Posterior vena cava (tissue), 2 donors: ENCODE measurements at regions not wholly inside any gene's neighbourhood (a gene's known extent, or its start where the extent isn't known, plus 50 kb on each side); places are given as distances from the start of the nearest gene placed in this dataset.
"Not testable (repeated sequence)": the region's sequence is repeated elsewhere in the genome, so short reads cannot be mapped to it uniquely, and the experiment has no call there.

Experiments used
- DNase-seq: peaks from one replicate; pipeline ENCODE4 v3.0.0-alpha.2; 2020; ENCODE audit warnings: low spot score
- intact Hi-C, 2 donors: fragments of 100-400 bp; cut with DNase I; formaldehyde crosslinking; loops; one replicate each; pipeline versions ENCODE4 v1.14.1 to v1.14.2; 2022 to 2023
- donor health status: DM: yes; HTN: yes; CAD: no.
- donor health status: DM: yes; HTN: yes; CAD: no.

- no peak for DNase-seq
- intact Hi-C loops = no loop called here
Measured at GRCh38 chr2:234410526-234410925, 86.4 kb downstream of the ARL4C start.

GRCh38 chr2:234409590-234409989 is 87.3 kb downstream of the ARL4C start:
- intact Hi-C loops = no loop called here
- no peak for DNase-seq

- intact Hi-C loops = no loop called here
- no peak for DNase-seq
Measured at GRCh38 chr2:234406085-234406484, 90.8 kb downstream of the ARL4C start.

DNA sequence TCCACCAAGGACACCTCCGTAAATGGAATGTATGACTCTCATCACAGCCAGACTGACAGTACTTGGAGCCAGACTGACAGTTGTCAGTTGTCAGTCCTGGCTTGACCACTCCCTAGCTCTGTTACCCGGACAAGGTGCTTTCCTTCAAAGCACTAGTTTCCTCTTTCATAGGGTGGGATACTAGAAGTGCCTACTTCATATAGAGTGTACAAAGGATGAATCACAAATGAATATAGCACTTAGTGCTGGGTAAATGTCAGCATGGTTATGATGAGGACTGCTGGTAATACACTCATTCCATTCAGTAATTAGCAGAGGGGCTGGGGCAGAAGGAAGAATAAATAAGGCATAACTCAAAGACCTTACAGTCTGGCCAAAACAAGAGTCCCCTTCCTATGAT is 91.4 kb downstream of the ARL4C start:
- no peak for DNase-seq
- intact Hi-C loops = no loop called here

- intact Hi-C loops = no loop called here
- no peak for DNase-seq
Measured at GRCh38 chr2:234404957-234405356, 91.9 kb downstream of the ARL4C start.

- no peak for DNase-seq
- intact Hi-C loops = no loop called here
Measured at GRCh38 chr2:234403751-234404150, 93.1 kb downstream of the ARL4C start.

DNA sequence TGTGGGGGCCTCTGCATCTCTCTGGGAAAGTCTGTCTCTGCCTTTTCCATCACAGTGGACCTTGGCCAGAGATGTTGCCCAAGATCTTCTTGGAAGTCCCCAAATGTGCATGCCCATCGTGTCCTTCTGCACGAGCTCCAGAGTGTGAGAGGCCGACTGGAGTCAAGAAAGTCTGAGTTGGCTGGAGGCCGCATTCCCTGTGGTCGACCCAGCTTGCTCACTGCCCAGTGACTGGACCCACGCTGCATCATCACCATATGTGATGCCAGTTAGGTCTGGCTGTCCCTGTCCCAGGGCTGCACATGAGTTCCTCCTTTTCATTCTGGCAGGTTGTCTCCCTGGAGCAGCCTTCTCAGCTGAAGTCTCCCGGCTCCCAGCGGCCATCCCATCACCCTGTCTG is 93.8 kb downstream of the ARL4C start:
- intact Hi-C loops = no loop called here
- no peak for DNase-seq

DNA sequence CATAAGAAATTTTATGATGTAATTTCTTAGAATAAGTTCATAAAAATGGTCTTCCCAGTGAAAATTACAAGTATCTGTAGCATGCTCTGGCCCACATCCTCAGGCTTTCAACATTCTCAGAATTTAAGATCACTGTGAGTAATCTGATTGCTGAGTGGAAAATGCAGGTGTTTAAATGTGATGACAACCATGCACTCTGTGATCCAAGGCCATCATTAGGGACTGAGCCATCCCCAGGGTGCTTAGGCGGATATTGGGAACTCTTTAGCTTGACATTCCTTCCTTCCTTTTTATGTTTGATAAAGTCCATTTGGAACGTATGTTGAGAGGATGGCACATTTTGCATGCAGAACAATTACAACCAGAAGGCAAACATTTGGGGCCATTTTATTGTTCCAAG is 95.5 kb downstream of the ARL4C start:
- intact Hi-C loops = no loop called here
- DNase-seq = no peak

- intact Hi-C loops = no loop called here
Measured at GRCh38 chr2:234399451-234400246, 97.2 kb downstream of the ARL4C start.

DNA sequence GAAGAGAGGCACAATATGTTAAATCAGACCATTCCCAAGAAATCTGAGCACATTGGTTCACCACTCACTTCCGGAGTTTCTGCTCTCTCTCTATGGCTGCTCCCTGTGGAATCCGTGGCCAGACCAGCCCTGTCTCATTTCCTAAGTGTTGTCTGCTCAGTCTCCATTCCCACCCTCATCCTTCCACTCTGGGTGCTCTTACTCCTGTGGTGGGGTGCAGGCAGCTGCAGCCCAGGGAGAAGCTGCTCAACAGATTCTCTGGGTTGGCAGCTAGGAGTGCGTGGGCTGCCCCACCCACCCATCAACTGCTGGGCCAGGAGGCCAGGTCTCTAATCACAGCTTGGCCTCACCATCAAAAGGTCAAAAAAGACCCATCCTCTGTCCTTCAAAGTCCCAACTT is 98.3 kb downstream of the ARL4C start:
- intact Hi-C loops = no loop called here
- DNase-seq = no peak

More at GRCh38 chr2:234399451-234400246, 97.2 kb downstream of the ARL4C start:
- DNase-seq = no peak

- DNase-seq = no peak
- intact Hi-C loops = no loop called here
Measured at GRCh38 chr2:234395891-234396420, 100.9 kb downstream of the ARL4C start.

DNA sequence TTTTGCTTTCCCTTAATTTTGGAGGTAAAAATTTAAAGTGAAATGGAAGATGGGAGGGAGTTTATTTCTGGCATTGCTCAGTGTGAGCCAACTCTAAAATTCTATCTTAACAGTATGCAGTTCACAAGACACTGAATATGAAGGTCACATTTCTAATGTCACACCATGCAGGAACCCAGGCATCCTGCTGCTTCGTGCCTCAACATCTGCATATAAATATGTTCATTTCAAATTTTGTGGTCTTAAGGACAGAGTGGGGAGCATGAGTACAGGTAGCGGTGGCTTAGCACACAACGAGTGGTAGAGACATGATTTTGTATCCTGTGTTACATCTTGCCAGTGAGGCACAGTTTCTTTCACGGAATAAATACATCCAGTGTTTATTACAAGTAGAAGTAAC is 102.4 kb downstream of the ARL4C start:
- intact Hi-C loops = no loop called here
- no peak for DNase-seq

DNA sequence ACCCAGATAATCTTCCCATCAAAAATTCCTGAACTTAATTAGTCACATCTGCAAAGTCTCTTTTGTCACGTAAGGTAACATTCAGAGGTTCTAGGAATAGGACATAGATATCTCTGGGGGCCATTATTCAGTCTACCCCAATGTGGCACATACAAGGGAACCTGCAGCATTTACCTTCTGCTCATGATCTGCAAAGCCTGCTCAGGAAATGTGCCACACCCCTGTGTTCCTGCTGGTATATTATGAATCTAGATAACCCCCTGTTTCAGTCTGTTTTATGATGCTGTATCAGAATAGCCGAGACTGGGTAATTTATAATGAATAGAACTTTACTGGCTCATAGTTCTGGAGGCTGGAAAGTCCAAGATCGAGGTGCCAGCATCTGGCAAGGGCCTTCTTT is 103.5 kb downstream of the ARL4C start:
- intact Hi-C loops = no loop called here
- DNase-seq = no peak

DNA sequence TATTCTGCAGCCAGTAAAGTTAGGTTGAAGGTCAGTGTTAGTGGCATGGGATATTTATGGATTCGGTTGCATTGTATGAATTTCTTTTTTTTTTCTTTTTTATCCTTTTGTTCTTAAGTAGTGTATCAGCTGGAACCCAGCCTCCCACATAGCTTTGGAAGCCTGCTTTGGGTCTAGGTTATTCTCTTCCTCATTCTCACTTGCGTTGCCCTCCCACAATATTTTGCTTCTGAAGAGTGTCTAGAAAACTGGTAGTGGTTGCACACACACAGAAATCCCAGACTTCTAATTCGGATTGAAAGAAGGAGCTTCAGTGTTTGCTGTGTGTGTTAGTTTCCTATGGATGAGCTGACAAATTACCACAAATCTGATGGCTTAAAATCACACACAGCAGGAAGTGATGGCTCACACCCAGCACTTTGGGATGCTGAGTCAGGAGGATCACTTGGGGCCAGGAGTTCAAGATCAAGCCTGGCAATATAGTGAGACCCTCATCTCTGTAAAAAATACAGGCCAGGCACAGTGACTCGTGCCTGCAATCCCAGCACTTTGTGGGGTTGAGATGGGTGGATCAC is 104.8 kb downstream of the ARL4C start:
- intact Hi-C loops = no loop called here
- no peak for DNase-seq

- DNase-seq = no peak
- intact Hi-C loops = no loop called here
Measured at GRCh38 chr2:234391625-234392024, 105.3 kb downstream of the ARL4C start.

- DNase-seq, intact Hi-C loops: not testable (repeated sequence)
Measured at GRCh38 chr2:234389661-234390060, 107.2 kb downstream of the ARL4C start.

DNA sequence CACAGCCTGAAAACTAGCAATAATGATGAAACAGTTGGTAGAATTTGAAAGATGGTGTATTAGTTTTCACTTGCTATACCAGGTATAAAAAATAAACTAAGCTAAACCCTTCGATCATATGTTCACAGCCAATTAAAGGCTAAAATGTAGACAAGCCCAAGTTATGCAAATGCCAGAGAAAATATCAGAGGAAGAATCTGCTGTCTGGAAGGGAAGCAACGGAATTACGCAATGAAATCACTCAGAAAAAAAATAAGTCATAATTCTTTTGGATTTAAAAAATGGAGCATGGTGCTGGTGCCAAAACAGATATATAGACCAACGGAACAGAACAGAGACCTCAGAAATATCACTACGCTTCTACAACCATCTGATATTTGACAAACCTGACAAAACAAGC is 108.3 kb downstream of the ARL4C start:
- intact Hi-C loops = no loop called here
- DNase-seq = no peak

DNA sequence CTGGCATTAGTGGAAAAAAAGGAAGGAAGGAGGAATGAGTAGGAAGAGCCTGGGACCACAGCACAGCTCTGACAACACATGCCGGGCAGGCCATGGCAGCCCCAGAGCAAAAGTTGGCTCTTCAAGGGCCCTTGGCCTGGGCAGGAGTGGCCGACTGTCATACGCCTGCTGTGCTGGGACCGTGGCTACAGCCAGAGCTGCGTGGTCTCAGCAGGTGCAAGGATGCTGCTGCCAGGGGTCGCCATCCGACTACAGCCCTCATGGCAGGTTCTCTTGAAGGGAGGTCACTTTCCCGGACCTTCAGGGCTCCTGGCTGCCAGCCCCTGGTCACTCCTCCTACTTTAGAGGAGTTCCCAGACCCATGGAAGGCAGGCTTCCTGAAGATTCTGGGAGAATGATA is 109.9 kb downstream of the ARL4C start:
- intact Hi-C loops = no loop called here
- DNase-seq = no peak

DNA sequence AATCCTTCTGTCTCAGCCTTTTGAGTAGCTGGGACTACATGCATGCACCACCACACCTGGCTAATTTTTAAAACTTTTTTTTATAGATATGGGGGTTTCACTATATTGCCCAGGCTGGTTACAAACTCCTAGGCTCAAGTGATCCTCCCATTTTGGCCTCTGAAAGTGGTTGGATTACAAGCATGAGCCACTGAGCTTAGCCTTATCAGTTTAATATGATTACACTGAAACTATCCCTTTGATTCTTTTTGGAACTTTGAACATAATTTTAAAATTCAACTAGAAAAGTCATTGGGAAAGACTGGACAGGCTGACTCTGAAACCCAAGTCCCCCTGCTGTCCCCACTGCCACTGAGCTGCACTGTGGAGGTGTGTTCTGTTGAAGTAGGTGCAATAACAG is 114.8 kb downstream of the ARL4C start:
- intact Hi-C loops = no loop called here
- no peak for DNase-seq

DNA sequence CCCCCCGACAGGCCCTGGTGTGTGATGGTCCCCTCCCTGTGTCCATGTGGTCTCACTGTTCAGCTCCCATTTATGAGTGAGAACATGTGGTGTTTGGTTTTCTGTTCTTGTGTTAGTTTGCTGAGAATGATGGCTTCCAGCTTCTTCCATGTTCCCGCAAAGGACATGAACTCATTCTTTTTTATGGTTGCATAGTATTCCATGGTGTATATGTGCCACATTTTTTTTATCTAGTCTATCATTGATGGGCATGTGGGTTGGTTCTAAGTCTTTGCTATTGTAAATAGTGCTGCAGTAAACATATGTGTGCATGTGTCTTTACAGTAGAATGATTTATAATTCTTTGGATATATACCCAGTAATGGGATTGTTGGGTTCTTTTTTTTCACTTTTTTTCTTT is 117.9 kb downstream of the ARL4C start:
- DNase-seq, intact Hi-C loops: not testable (repeated sequence)

- no peak for DNase-seq
Measured at GRCh38 chr2:234378440-234378839, 118.4 kb downstream of the ARL4C start.

More at GRCh38 chr2:234378440-234378839, 118.4 kb downstream of the ARL4C start:
- intact Hi-C loops = no loop called here
